DND-41 (cell line): ENCODE measurements at regions not wholly inside any gene's neighbourhood (a gene's known extent, or its start where the extent isn't known, plus 50 kb on each side); places are given as distances from the start of the nearest gene placed in this dataset.

ENCODE experiments used
- CTCF ChIP-seq: IDR thresholded peaks from 2 replicates; pipeline ENCODE4 v1.5.1; 2012; ENCODE audit warnings: borderline replicate concordance, low read length, moderate library complexity, mild to moderate bottlenecking; ENCODE audit not compliant: poor library complexity, severe bottlenecking; ENCODE audit errors: extremely low read depth
- EZH2 ChIP-seq: IDR thresholded peaks from 3 replicates; pipeline ENCODE4 v1.6.1; 2012; ENCODE audit warnings: borderline replicate concordance, low read depth, mild to moderate bottlenecking, moderate library complexity, low read length, inconsistent platforms; ENCODE audit not compliant: severe bottlenecking

- TF ChIP-seq CTCF = no peak
- no peak for TF ChIP-seq EZH2
These were observed 155.9 kb downstream of the AASDH start for GRCh38 chr4:56231410-56231809.
